Ovary (tissue), 3 donors: ENCODE measurements at regions not wholly inside any gene's neighbourhood (a gene's known extent, or its start where the extent isn't known, plus 50 kb on each side); places are given as distances from the start of the nearest gene placed in this dataset.

Source experiments
- EP300 ChIP-seq: sonication (generic); formaldehyde crosslinking; IDR thresholded peaks from one replicate; pipeline ENCODE4 v1.6.1; 2017; ENCODE audit warnings: antibody characterized with exemption
- POLR2A ChIP-seq: fragments of 450-650 bp; IDR thresholded peaks from one replicate; pipeline ENCODE4 v1.6.1; 2017; ENCODE audit warnings: antibody characterized with exemption, mild to moderate bottlenecking, moderate library complexity
- TF ChIP-seq, protein P1 (sequence below), 3 donors: fragments of 450-650 bp in 2 of 3; fragments of 200-600 bp in 1 of 3; IDR thresholded peaks; one replicate each; pipeline versions ENCODE4 v1.5.1 to v1.8.0; 2016 to 2022; ENCODE audit warnings: antibody characterized with exemption in 3 of 3, mild to moderate bottlenecking in 1 of 3
- donor health status: DM: no; HTN: no; CAD: no.

DNA sequence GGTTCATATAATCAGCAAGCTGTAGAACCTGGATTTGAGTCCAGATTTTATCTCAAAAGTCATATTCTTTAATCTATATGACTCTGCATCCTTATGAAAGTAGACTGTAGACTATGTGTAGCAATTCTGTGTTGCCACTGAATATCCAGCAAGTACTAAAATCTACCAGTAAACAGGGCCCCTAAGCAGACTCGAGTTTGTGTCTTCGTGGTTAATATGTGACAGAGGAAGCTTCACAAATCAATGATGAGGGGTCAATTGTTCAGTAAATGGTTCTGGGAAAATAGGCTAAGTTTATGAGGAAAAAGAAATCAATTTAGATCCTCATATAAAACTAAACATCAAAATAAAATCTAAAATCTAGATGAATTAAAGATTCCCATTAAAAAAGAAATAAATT, 648.5 kb upstream of the KIRREL3 start:
- TF ChIP-seq, protein P1, sequence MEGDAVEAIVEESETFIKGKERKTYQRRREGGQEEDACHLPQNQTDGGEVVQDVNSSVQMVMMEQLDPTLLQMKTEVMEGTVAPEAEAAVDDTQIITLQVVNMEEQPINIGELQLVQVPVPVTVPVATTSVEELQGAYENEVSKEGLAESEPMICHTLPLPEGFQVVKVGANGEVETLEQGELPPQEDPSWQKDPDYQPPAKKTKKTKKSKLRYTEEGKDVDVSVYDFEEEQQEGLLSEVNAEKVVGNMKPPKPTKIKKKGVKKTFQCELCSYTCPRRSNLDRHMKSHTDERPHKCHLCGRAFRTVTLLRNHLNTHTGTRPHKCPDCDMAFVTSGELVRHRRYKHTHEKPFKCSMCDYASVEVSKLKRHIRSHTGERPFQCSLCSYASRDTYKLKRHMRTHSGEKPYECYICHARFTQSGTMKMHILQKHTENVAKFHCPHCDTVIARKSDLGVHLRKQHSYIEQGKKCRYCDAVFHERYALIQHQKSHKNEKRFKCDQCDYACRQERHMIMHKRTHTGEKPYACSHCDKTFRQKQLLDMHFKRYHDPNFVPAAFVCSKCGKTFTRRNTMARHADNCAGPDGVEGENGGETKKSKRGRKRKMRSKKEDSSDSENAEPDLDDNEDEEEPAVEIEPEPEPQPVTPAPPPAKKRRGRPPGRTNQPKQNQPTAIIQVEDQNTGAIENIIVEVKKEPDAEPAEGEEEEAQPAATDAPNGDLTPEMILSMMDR (IDR thresholded peaks at IDR 0.05), result no peak
- TF ChIP-seq POLR2A, result no peak
- TF ChIP-seq EP300, result no peak
